ENCODE measurements at regions not wholly inside any gene's neighbourhood (a gene's known extent, or its start where the extent isn't known, plus 50 kb on each side); places are given as distances from the start of the nearest gene placed in this dataset.
"Not testable (repeated sequence)": the region's sequence is repeated elsewhere in the genome, so short reads cannot be mapped to it uniquely, and the experiment has no call there.

DNA sequence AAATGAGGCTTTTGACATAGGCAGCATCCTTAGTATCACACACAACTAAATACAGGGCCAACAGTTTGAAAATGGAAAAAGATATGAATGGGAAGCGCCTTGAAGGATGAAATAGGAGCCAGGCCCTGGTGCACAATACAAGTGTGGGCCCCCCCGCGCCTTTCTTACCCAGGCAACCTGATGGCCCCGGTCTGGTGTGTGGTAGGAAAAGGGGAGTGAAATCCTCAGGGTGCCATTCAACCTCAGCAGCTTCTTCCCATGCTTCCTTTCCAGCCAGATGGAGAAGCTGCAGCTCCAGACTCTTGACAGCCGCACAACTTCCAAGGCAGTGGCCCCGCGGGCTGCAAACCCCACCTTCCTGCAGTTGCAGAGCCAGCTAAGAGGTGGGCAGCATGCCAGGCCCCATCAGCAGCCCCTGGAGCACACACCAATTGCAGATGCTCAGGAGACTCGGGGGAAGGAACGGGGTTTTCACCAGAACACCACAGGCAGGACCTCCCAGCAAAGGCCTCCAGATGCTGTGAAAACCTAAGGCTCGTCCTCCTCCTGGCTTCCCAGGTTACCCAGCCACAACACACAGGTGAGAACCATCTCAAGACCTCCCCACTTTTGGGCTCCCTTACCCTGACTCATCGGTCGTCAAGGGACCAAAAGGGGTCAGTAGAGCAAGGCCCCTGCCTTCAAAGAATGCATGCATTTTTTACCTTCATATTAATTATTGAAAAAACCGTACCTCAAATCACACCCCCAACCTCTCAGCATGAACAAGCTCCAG lies 101.6 kb downstream of the CPN2 start:
- DNase-seq (ENCODE audit: low spot score), result no peak

DNA sequence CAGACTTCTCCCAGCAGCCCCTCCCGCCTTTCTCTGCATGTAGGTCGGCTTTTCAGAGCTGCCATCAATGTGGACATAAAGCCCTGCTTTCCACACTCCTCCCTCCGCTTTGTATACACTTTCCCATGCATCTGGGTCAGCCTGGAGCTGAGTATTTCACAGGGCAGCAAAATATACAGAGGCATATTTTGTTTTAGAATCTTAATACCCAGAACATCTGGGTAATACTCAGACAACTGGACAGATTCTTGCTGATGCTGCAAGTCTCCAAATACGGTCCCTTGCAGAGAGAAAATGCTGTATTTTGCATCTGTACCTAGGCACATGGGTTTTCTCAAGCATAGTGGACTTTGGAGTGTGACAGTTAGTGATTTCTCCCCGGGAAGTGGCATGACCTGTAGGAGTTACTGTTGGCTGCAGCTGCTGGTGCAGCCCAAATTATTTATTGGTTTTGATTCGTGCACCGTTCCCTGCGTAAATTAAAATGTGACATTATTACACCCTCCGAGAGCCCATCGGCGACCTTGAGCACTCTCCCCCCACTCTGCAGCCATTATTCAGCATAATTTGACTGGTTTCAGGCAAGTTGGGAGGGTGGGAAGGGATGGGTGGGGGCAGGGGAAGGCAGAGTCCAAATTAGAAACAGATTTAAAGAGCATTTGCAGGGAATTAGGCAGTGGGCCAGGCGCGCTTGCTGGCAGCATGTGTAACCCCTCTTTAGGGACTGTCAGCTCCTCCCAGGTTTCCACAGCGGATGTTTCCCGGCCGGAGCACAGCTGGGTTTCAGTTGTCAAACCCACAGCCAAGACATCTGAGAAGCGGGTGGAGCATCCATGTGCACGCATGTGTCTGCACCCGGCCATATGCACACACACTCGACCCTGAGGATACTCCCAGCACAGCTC lies 100.8 kb downstream of the CPN2 start:
- DNase-seq (ENCODE audit: low spot score), result no peak

DNA sequence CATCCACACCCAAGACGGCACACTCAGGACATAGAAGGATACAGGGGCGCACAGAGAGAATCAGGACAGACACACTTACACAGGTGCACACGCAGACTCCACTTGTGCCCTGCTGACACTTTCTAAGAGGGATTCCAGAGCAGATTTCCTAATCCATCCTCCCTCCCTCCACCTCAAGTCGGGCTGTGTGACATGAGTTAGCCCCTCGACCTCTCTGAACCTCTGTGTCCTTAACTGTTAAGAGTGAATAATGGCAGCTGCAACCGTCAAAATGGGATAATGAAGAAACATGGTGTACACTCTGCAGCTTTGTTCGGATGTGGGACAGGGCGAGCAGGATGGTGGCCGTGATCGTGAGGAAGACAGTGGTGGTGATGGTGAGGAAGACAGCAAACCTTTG lies 100.1 kb downstream of the CPN2 start:
- DNase-seq (ENCODE audit: low spot score), result no peak

DNA sequence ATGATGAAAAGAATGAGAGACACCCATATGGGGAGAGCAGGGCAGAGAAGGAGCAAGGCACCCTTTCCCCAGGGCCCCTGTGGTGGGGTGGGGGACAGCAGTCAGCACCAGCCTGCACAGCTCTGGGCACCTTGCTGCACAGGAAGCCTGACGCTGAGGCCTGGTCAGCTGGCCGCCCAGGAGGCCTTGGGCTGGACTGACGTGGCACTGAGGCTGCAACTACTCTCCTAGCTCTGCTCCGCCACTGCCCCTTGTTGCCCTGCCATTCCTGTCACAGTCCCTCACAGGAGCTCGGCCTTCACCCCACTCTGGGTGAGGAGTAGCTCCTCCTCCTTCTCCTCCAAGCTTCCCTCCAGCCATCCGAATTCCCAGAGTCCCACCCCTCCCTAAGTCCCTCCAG lies 99.7 kb downstream of the CPN2 start:
- no peak for DNase-seq (ENCODE audit: low spot score)

DNA sequence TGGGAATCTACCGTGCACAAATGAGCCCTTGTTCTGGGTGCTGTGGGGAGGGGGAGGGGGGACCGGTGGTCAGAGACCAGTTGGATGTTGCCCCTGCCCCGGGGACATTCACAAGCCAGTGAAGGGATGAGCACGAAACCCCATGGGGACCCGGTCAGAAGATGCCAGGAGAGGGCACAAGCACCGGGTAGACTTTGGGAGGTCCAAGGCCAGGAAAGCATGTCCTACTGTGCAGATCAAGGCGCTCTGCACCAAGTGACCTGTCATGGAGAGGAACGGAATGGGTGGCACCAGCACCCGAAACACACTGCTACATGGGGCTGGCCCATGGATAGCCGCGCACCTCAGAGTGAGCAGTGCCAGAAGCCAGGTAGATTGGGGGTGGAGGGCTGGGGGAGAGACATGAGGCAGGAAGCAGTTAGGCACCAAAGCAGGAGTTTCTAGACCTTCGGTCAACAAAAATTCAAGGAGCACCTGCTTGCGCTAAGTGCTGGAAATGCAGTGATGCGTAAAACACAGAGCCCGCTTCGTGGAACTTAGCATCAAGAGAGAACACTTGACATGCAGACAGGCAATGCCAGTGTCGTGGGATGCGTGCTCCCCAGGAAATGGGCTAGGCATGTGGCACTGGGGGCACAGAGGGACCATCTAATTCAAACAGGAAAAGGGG lies 99.1 kb downstream of the CPN2 start:
- no peak for DNase-seq (ENCODE audit: low spot score)

DNA sequence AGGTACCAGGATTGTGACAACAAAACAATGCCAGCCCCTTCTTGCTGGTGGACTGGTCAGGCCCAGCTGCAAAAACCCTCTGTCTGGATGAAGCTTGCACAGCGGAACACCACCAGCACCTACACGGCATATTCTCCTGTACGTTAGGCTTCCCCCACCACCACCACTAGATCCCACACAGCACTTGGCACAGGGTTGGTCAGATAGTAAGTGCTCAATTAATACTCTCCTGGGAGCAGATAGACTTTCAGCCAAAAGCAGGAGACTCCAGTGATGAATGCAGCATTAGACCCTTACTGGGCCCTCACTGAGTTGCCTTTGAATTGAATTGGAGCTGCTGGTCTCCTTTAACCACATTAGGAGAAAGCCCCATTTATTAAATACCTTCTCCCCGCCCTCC lies 97.9 kb downstream of the CPN2 start:
- no peak for DNase-seq (ENCODE audit: low spot score)

DNA sequence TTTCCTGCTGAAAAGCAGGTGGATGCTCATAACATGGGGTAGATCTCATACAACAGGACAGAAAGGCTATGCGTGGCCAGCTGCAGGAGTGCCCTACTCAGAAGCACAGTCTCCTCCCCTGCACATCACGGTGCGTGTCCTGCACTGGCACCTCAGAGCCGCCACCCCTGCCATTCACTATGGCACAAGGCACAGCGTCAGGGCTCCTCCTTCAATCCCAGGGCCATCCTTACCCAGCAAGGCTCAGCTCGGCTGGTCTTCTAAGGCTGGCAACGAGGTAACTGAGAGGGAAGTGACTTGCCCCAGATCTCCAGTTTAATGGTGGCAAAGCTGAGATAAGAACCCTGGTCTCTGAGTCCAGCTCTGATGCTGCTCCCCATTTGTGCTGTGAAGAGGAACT lies 97.1 kb downstream of the CPN2 start:
- DNase-seq (ENCODE audit: low spot score), result no peak

DNA sequence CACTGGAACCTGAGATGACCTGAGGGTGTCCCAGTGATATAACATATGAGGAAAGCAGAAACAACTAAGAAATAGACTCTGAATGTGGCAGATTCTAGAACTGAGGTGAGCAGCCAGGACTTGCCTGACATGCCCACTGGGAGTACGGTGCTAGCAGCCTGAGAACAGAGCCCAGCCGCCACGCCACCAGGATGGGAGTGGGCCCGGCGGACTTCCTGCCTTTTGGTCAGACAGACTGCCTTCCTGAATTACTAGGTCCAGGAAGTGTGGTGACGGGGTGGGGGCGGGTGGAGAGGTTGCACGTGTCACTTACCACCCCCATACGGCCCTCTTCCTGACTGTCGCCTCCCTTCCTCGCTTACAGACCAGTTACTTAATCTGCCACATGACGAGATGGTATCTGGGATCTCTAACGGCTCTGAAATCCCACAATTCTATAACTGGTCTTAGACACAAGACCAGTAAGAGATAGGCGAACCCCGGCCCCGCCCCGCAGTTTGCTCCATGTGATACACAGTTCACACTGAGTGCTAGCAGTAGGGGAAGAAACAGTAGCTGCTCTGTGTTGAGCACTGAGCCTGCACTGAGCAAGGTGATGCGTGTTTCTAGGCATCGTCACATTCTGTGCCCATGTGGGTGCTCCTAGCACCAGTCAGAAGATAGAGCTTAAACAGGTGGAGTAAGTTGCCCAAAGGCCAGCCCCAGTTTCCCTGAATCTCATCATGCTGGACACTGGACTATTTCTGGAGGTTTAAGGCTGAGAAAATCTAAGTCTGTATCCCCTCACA lies 95.7 kb downstream of the CPN2 start:
- peak; percentile 92 for DNase-seq (ENCODE audit: low spot score)

DNA sequence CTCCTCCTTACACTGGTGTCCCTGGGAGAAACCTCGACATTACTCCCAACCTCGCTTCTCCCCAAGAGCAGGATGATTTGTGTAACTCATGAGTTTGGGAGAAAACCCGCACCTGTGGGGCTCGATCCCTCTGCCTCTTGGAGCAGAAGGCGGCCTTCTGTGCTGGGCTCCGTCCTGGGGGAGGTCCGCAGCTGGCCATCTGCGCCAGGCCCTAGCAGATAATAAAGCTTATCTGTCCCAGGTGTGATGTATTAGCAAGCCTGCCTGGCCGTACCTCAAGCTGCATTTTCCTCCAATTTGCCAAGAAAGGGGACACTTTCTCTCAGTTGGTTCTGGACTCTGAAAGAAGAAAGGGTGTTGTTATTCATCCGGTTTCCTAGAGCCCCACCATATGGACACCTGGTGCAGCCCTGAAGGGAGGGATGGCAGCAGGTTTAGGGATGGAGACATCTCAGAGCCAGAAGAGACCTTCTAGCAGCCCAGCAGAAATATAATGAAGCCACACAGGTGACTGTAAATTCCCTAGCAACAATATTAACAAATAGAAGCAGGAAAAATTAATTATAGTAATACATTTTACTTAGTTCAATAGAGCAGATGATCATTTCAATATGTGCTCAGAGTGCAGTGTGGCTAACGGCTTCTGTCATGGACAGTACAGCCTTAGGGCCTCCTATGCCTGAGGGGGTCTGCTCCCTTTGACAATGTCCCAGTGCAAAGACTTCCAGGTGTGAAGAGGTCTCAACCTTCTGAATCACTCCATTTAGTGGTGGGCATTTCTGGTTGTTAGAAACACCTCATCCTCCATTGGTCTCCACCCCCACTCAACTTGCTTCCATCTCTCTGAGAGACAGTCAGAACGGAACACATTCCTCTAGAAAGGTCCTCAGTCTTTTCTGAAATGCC lies 94.8 kb downstream of the CPN2 start:
- DNase-seq (ENCODE audit: low spot score), result no peak

DNA sequence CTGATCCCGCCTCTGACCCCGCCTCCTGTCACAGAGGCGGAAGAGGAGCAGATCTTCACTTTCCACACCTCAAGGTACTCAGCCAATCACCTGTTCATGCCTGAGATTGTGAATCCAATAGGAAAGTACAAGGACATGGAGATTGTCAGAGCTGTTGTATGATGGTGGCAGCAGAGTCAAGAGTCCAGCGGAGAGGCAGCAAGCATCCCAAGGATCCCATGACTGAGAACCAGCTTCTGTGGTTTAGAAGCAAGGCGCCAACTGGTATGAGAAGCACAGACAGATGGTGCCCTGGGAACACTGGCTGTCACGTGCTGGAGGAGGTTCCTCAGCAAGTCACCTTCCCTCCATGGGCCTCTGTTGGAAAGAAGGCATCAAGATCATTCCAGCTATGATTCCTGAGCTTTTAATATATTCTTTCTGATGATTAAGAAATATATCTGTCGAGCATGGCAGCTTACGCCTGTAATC lies 93.9 kb downstream of the CPN2 start:
- no peak for DNase-seq (ENCODE audit: low spot score)

DNA sequence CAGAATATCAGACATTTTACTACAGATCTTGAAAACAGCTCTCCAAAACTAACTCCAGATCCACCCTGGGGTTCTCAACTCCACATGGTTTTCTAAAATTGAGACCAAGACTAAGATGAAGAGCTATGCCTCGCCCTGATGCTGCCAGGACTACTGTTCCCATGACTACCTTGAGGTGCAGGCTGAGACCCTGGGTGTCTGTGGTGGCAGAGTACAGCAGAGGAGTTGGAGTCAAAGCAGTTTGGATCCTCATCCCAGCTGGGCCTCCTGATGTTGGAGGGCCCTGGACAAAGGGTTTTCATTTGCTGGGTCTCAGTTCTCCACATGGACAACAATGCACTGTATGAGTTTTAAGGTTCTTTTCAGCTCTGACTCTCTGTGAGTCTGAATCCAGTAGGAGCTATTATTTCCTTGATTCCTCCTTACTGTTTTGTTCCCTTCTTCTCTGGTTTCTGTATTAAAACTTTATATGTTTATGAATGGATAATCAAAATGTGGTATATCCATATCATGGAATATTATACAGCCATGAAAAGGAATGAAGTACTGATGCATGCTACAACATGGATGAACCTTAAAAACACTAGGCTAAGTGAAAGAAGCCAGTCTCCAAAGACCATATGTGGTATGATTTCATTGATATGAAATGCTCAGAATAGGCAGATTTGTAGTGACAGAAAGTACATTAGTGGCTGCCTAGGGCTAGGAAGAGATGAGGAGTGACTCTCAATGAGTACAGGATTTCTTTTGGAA lies 93.0 kb downstream of the CPN2 start:
- DNase-seq (ENCODE audit: low spot score), result no peak

DNA sequence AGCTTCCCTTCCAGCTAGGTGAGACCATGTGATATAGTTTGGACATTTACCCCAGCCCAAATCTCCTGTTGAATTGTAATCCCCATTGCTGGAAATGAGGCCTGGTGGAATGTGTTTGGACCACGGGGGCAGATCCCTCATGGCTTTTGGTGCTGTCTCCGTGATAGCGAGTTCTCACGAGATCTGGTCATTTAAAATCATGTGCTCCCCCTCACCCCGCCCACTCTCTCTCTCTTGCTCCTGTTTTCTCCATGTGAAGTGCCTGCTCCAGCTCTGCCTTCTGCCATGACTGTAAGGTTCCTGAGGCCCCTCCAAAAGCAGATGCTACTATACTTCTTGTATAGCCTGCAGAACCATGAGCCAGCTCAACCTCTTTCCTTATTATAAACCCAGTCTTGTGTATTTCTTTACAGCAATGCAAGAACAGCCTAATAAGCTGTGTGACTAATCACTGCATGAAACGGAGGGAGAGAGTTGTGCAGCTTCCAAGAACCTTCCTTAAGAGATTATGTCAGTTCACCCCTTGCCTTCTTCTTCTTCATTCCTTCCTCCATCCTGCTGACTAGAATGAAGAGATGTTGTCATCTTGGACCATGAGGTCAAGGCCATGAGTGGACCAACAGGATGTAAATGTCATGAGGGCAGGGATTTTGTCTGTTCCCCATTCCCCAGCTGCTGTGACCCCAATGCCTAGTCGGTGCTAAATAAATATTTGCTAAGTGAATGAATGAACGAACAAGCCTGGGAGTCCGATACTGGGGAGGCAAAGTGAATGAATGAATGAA lies 91.0 kb downstream of the CPN2 start:
- DNase-seq (ENCODE audit: low spot score), result no peak

DNA sequence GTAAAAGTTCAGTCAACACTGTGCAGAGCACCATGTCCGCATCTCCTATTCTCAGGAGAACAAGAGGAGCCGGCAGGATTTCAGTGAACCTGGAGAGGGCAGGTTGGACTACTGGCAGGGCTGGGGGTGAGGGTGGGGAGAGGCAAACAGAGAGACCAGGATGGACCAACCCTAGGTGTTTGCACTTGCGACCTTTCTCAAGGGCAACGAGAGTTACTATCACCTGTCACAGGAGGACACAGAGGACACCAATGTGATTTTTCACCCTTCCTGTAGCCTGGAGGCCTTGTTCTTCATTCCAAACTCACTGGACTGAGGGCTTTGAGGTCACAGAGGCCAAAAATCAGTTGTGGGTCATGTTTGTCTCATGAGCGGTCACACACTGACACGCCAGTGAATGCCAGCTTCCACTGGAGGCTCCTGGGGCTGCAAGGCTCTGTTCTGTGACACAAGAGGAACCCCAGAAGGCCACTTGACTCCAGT lies 89.5 kb downstream of the CPN2 start:
- DNase-seq (ENCODE audit: low spot score), result no peak

DNA sequence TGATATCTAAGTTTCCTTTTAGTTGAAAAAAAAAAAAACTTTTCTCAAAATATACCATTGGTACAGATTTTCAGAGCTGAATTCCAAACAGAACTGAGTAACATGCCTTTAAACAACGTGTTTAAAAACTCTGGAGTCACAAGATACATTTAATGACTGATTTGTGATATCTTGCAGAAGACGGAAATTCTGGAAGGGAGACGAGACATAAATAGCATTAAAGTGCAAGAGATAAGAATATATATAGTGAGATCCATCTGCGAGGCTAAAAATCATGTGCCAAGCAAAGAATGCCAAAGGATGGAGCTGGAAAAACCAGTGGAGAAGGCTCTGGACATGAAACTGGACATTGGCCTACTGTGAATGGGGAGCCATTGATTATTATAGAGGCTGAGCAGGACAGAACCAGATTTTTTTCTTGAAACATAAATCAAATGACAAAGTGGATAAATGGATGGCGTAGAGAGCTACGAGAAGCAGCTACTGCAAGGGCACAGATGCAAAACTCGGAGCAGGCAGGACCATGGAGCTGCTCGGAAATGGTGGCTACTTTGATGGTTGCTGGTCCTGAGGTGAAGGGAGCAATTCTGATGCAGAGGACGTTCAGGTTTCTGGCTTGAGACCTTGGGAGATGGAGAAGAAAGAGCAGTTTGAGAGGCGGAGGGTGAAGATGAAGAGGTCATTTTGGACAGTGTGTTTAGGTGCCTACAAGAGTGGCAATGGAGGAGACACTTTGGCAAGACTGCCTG lies 88.8 kb downstream of the CPN2 start:
- no peak for DNase-seq (ENCODE audit: low spot score)

DNA sequence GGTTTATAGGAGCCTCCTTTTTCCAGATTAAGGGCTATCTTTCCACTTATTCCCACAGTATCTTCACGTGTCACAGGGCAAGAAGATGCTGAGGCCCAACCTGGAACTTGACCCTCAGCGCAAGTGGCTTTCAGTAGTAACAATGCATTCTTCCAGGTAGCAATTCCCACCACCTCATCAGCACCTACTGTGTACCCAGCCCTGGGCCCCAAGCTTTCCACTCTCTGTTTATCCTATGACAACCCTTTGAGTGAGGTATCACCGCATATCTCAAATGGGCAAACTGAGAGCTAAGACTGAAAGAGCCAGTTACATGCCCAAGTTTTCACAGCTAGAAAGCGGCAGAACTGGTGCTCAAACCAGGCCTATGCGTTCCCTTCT lies 88.2 kb downstream of the CPN2 start:
- no peak for DNase-seq (ENCODE audit: low spot score)

DNA sequence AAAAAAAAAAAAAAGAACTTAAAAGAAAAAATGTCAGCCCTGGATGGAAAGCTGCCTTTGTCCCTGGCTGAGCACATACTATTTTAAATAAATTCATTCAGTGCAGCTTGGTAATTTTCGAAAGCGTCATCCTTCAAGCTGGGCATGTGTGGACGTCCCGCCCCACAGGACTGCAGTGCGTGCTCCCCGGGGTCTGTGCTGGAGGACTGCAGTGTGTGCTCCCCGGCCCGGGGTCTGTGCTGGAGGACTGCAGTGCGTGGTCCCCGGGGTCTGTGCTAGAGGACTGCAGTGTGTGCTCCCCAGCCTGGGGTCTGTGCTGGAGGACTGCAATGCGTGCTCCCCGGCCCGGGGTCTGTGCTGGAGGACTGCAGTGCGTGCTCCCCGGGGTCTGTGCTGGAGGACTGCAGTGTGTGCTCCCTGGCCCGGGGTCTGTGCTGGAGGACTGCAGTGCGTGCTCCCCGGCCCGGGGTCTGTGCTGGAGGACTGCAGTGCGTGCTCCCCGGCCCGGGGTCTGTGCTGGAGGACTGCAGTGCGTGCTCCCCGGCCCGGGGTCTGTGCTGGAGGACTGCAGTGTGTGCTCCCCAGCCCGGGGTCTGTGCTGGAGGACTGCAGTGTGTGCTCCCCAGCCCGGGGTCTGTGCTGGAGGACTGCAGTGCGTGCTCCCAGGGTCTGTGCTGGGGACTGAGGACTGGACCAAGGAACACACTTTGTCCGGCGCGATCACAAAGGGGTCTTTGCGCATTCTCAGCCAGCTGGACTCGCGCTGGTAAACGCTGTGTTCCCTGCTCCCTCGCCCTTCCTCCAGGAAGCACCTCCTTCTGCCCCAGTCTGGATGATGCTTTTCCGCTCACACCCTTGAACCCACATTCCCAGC lies 86.3 kb downstream of the CPN2 start:
- not testable (repeated sequence) for DNase-seq (ENCODE audit: low spot score)

DNA sequence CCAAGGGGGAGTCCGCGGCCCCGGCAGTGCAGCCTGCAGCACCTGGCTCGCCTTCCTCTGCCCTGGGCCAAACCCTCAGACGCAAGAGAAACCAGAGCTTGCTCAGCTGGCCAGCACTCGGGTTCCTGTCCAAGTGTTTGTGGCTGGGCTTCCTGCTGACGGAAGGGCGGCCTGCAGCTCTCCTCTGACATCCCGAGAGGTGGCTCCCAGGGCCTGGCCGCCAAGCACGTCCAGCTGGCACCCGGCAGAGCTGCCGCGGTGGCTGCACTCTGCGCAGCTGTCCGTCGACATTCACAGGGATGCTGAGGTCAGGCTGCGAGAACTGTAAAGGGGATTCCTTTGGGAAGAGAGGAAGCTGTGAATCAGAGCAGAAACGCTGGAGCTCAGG lies 85.6 kb downstream of the CPN2 start:
- no peak for DNase-seq (ENCODE audit: low spot score)

All from HT-29 (cell line).